ENCODE measurements at regions not wholly inside any gene's neighbourhood (a gene's known extent, or its start where the extent isn't known, plus 50 kb on each side); places are given as distances from the start of the nearest gene placed in this dataset.

DNA sequence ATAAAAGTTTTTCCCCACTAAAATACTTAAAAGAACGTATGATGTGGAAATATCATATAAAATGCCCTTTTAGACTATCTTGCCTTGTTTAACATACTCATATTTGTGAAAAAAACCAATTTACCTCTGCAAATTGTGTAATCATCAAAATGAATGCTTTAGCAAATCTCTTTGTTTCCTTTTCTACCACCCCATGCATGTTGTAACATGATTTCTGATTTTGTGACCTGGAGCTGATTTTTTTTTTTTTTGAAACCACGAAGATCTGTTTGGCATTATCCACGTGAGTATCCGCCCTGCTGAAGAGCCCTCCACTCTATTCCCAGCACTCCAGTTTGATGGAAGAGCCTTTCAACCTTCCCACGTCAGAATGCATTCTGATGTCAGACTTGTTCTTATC lies 245.8 kb upstream of the NBEA start:
- H3K79me2 ChIP-seq (ENCODE audit: control insufficient read depth, insufficient read depth, low read length) = no peaks in the 10 kb centered on the region
- TF ChIP-seq GATA2 (IDR thresholded peaks at IDR 0.05; ENCODE audit: insufficient read depth, insufficient read length, low read depth, low read length) = no peak
- TF ChIP-seq JUN (IDR thresholded peaks at IDR 0.05; ENCODE audit: borderline replicate concordance, insufficient read depth, insufficient read length, low read depth) = no peak
- no peak for TF ChIP-seq MAX (IDR thresholded peaks at IDR 0.05; ENCODE audit: insufficient read depth, insufficient read length)
- no peak for TF ChIP-seq POLR2AphosphoS5 (IDR thresholded peaks at IDR 0.05; ENCODE audit: insufficient read depth, low read depth, low read length)
- no peak for TF ChIP-seq MYC (IDR thresholded peaks at IDR 0.05; ENCODE audit: low read depth, low read length)
- no peak for TF ChIP-seq POLR2A (IDR thresholded peaks at IDR 0.05; ENCODE audit: low read depth, low read length)
- TF ChIP-seq EZH2 (IDR thresholded peaks at IDR 0.05; ENCODE audit: borderline replicate concordance, low read depth, low read length, severe bottlenecking) = no peak
- no peak for TF ChIP-seq CTCF (IDR thresholded peaks at IDR 0.05; ENCODE audit: extremely low read depth in 1 of 2, insufficient read depth in 1 of 2, low read depth in 1 of 2, low read length in 2 of 2)
- TF ChIP-seq FOS (IDR thresholded peaks at IDR 0.05; ENCODE audit: borderline replicate concordance, insufficient read depth, low read length) = no peak
- ChIA-PET POLR2A (no interaction called here), CTCF (no interaction called here)
- H4K20me1 ChIP-seq (replicated peaks; ENCODE audit: control insufficient read depth, extremely low read depth, insufficient read depth, low read length) = no peaks in the 10 kb centered on the region
- H3K27me3 ChIP-seq (ENCODE audit: control insufficient read depth in 2 of 2, insufficient read depth in 2 of 2, low read length in 2 of 2) = no peaks in the 10 kb centered on the region
- H2AFZ ChIP-seq (ENCODE audit: low read depth, low read length) = no peak overlapping the region
- no peaks in the 10 kb centered on the region for H3K9me1 ChIP-seq (replicated peaks; ENCODE audit: control insufficient read depth, extremely low read depth, insufficient read depth, low read length)
- no peak overlapping the region for H3K4me2 ChIP-seq (ENCODE audit: insufficient read depth, low read length)
- no peak overlapping the region for H3K27ac ChIP-seq (ENCODE audit: insufficient read depth, low read depth, low read length)
- H3K4me1 ChIP-seq (ENCODE audit: control insufficient read depth, extremely low read depth, insufficient read depth, low read length) = no peaks in the 10 kb centered on the region
- BruUV-seq (replicated peaks) = no TSS peak
- intact Hi-C loops (cut with micrococcal nuclease) = no loop called here
- H3K4me3 ChIP-seq (replicated peaks in 1 of 3; ENCODE audit: insufficient read depth in 1 of 3, low read depth in 1 of 3, low read length in 3 of 3) = no peak overlapping the region
- H3K36me3 ChIP-seq (ENCODE audit: control insufficient read depth in 2 of 2, extremely low read depth in 1 of 2, insufficient read depth in 2 of 2, low read length in 2 of 2) = no peaks in the 10 kb centered on the region
- no peak overlapping the region for H3K9ac ChIP-seq (replicated peaks; ENCODE audit: extremely low read depth, insufficient read depth, low read length)
- H3K9me3 ChIP-seq (replicated peaks; ENCODE audit: control insufficient read depth, insufficient read depth, low read length) = no peaks in the 10 kb centered on the region
- FAIRE-seq (no peak), DNase-seq (ENCODE audit: low read depth, low spot score) (no peak)
- dilution Hi-C loops (cut with MboI; ENCODE audit: extremely low pct_ligation_motif_present, low sequenced_read_pairs) = no loop called here
